Testis (tissue), 2 donors: ENCODE measurements at regions not wholly inside any gene's neighbourhood (a gene's known extent, or its start where the extent isn't known, plus 50 kb on each side); places are given as distances from the start of the nearest gene placed in this dataset.

Experiments
- DNase-seq: peaks from one replicate; pipeline ENCODE4 v3.0.0-alpha.2; 2019
- H3K27ac ChIP-seq, 2 donors: fragments of 200-600 bp; sonication (generic); one replicate each; pipeline ENCODE4 v1.5.1; 2019
- H3K27me3 ChIP-seq: fragments of 200-600 bp; sonication (generic); one replicate; pipeline ENCODE4 v1.5.1; 2019
- H3K36me3 ChIP-seq: fragments of 200-600 bp; sonication (generic); one replicate; pipeline ENCODE4 v1.5.1; 2017; ENCODE audit warnings: low read depth; ENCODE audit errors: missing control alignments
- H3K4me1 ChIP-seq: fragments of 200-600 bp; sonication (generic); one replicate; pipeline ENCODE4 v1.5.1; 2019
- H3K4me3 ChIP-seq, 2 donors: fragments of 200-600 bp; sonication (generic); one replicate each; pipeline ENCODE4 v1.5.1; 2017 to 2019
- H3K9me3 ChIP-seq: fragments of 200-600 bp; sonication (generic); one replicate; pipeline ENCODE4 v1.5.1; 2017
- POLR2A ChIP-seq: fragments of 450-650 bp; IDR thresholded peaks from one replicate; pipeline ENCODE4 v1.6.1; 2017; ENCODE audit warnings: antibody characterized with exemption, mild to moderate bottlenecking, moderate library complexity
- WGBS, 2 donors: methylation state at CpG; one replicate each; pipeline ENCODE4 v1.1.5; 2018; 5-methylcytosine and 5-hydroxymethylcytosine counted together
- intact Hi-C: fragments of 100-400 bp; cut with DNase I; formaldehyde crosslinking; loops from one replicate; pipeline ENCODE4 v1.15.1; 2023; ENCODE audit warnings: low total_unique reads
- TF ChIP-seq, protein P1 (sequence below), 3 experiments: fragments of 450-650 bp in 2 of 3; fragments of 200-600 bp in 1 of 3; sonication (generic) in 1 of 3; IDR thresholded peaks; one replicate each; pipeline ENCODE4 v1.5.1; 2016 to 2019; ENCODE audit warnings: antibody characterized with exemption in 3 of 3, mild to moderate bottlenecking in 2 of 3, moderate library complexity in 1 of 3

DNA sequence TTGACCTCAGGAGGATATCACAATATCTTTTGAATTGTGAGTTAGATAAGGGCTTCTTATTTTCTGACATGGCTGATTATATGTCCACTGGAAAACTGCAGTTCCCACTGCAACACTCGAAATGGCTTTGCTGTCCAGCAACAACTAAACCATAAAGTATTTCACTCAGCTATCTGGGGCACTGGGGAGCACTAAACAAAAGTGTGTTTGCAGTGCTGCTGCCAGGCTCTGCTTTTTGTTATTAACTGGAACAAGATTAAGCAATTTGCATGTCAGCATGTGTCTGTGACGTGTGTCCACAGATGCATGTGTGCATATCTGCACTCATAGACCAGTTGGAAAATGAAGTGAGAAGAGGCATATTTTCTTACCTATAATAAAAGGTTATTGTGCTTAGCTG is 107.8 kb upstream of the CCN2 start:
- no peak for DNase-seq
- no peak overlapping the region for H3K4me3 ChIP-seq
- H3K36me3 ChIP-seq = no peaks in the 10 kb centered on the region
- intact Hi-C loops = no loop called here
- 35 to 44% methylated on average over 2 of the region's 2 CpGs for WGBS, 2 donors
- H3K9me3 ChIP-seq = no peaks in the 10 kb centered on the region
- no peak for TF ChIP-seq POLR2A
- TF ChIP-seq, protein P1, sequence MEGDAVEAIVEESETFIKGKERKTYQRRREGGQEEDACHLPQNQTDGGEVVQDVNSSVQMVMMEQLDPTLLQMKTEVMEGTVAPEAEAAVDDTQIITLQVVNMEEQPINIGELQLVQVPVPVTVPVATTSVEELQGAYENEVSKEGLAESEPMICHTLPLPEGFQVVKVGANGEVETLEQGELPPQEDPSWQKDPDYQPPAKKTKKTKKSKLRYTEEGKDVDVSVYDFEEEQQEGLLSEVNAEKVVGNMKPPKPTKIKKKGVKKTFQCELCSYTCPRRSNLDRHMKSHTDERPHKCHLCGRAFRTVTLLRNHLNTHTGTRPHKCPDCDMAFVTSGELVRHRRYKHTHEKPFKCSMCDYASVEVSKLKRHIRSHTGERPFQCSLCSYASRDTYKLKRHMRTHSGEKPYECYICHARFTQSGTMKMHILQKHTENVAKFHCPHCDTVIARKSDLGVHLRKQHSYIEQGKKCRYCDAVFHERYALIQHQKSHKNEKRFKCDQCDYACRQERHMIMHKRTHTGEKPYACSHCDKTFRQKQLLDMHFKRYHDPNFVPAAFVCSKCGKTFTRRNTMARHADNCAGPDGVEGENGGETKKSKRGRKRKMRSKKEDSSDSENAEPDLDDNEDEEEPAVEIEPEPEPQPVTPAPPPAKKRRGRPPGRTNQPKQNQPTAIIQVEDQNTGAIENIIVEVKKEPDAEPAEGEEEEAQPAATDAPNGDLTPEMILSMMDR (IDR thresholded peaks at IDR 0.05) = no peak
- H3K4me1 ChIP-seq = peaks cover 18% of the 10 kb centered on the region
- no peak overlapping the region for H3K27ac ChIP-seq
- no peaks in the 10 kb centered on the region for H3K27me3 ChIP-seq

DNA sequence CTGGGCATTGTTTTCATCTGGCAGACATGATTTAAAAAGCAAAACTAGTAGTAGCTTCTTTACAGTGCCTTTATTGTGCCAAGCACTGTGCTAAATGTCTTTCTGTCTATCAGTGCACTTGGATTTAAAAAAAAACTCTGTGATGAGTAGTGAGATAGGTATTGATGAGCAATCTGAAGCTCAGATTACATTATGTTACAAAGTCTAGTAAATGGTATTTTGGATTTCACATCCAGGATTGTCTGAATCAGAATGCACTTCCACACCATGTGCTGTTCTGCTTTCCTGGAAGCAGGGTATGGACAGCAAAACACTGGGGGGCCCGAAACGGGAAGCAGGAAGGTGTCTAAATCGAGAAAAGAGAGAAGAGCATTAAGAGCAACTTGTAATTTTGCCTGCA is 103.4 kb upstream of the CCN2 start:
- H3K27me3 ChIP-seq = no peaks in the 10 kb centered on the region
- 84 to 95% methylated on average over 3 of the region's 3 CpGs for WGBS, 2 donors
- intact Hi-C loops = no loop called here

DNA sequence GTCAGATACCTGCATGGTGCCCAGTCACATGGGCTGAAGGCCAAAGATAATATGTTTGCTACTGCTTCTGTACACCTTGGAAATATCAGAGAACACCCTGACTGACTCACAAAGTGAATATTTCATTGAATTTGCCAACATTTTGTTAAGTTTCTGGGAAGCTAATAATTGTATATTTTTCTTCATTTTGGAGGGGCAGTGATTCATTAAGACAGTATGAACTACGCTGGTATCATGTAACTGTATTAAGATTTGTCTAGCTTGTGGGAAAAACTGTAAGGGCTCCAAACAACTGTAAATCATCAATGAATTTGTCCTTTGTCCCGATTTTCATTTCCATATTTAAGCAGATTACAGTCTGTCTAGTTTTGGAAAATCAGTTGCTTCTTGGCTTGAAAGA is 102.3 kb upstream of the CCN2 start:
- no peak for TF ChIP-seq POLR2A
- no peak overlapping the region for H3K4me3 ChIP-seq
- no peaks in the 10 kb centered on the region for H3K9me3 ChIP-seq
- H3K36me3 ChIP-seq = no peaks in the 10 kb centered on the region
- no peaks in the 10 kb centered on the region for H3K27me3 ChIP-seq
- intact Hi-C loops = no loop called here
- H3K4me1 ChIP-seq = no peaks in the 10 kb centered on the region
- H3K27ac ChIP-seq = no peak overlapping the region
- 50 to 73% methylated on average over 2 of the region's 2 CpGs for WGBS, 2 donors
- no peak for DNase-seq

More for the DNA sequence above, 103.4 kb upstream of the CCN2 start:
- DNase-seq = no peak
- Histone ChIP-seq H3K9me3 (no peaks in the 10 kb centered on the region), H3K36me3 (no peaks in the 10 kb centered on the region), H3K27ac (no peak overlapping the region), H3K4me1 (no peaks in the 10 kb centered on the region), H3K4me3 (no peak overlapping the region)
- no peak for TF ChIP-seq POLR2A
- TF ChIP-seq, protein P1 (IDR thresholded peaks at IDR 0.05) = no peak

DNA sequence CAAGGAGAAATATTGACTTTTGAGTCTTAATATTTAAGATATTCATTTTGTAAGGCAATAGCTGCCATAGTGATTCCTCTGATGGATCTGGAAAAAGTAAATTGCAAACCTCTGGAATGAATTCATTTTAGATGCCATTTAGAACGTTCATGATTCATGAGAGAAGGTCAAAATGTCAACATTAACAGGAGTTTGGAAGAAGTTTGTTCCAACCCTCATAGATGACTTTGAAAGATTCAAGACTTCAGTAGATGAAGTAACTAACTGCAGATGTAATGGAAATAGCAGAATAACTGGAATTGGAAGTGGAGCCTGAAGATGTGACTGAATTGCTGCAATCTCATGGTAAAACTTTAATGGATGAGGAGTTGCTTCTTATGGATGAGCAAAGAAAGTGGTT is 100.9 kb upstream of the CCN2 start:
- 64 to 85% methylated on average over 1 of the region's 1 CpG for WGBS, 2 donors
- no peaks in the 10 kb centered on the region for H3K9me3 ChIP-seq
- H3K36me3 ChIP-seq = no peaks in the 10 kb centered on the region
- no peaks in the 10 kb centered on the region for H3K4me1 ChIP-seq
- H3K27ac ChIP-seq = no peak overlapping the region
- no peak overlapping the region for H3K4me3 ChIP-seq
- intact Hi-C loops = no loop called here
- DNase-seq = no peak
- no peaks in the 10 kb centered on the region for H3K27me3 ChIP-seq
- TF ChIP-seq, protein P1 (IDR thresholded peaks at IDR 0.05) = no peak
- no peak for TF ChIP-seq POLR2A

DNA sequence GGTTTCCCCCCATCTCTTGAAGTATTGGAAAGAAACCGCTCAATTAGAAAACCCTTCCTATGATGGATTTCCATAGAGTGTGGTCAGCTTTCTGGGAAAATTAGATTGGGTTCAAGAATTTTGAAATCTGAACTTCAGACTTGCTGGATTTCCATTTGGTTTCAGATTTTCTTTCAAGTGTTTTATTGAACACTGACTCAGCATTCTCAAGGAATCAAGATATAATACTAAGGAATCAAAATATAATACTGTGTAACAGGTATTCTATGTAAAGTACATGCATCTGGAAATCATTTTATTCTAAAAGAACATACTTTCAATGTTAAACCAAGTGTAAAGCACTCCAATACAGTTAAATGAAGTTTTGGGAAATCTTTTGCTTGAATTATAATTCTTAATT is 94.7 kb upstream of the CCN2 start:
- intact Hi-C loops = no loop called here
- H3K36me3 ChIP-seq = no peaks in the 10 kb centered on the region
- H3K9me3 ChIP-seq = no peaks in the 10 kb centered on the region
- DNase-seq = no peak
- 100% methylated on average over 1 of the region's 1 CpG for WGBS, 2 donors
- H3K27ac ChIP-seq = no peak overlapping the region
- TF ChIP-seq POLR2A = no peak
- TF ChIP-seq, protein P1 (IDR thresholded peaks at IDR 0.05) = no peak
- no peak overlapping the region for H3K4me3 ChIP-seq
- no peaks in the 10 kb centered on the region for H3K4me1 ChIP-seq
- no peaks in the 10 kb centered on the region for H3K27me3 ChIP-seq
